ENCODE measurements at regions not wholly inside any gene's neighbourhood (a gene's known extent, or its start where the extent isn't known, plus 50 kb on each side); places are given as distances from the start of the nearest gene placed in this dataset.
"Not testable (repeated sequence)": the region's sequence is repeated elsewhere in the genome, so short reads cannot be mapped to it uniquely, and the experiment has no call there.

DNA sequence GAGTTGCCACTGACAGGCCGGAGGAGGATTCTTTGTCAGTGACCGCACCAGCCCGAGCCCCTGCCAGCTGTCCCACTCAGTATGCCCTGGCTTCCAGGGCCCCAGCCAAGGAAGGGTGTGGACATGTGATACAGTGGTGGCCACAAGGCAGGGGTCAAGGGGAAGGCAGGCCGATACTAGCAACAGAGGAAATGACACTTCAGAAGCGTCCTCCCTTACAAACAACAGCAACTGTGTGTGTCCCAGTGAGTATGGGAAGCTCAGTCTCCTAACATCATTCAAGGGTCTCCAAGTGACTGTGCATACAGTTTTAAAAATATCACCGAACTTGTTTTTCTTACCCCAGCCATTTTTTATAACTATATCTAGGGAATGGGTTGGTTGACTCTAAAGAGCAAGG, 63.7 kb upstream of the SOX11 start:
- not testable (repeated sequence) for TF ChIP-seq YY1 (IDR thresholded peaks at IDR 0.05; ENCODE audit: low read depth, low read length); RCOR1 (conservative IDR thresholded peaks at IDR 0.05; ENCODE audit: low read depth, low read length); REST (IDR thresholded peaks at IDR 0.05; ENCODE audit: low read depth, low read length); CTCF (IDR thresholded peaks at IDR 0.05 in 2 of 3, conservative IDR thresholded peaks at IDR 0.05 in 1 of 3; ENCODE audit: control insufficient read depth in 2 of 3, extremely low read depth in 1 of 3, insufficient read depth in 1 of 3, low read depth in 3 of 3, low read length in 3 of 3); POLR2AphosphoS5 (IDR thresholded peaks at IDR 0.05; ENCODE audit: low read length)

Measured in GM12878 (cell line).